AG08396 (cell line): ENCODE measurements at regions not wholly inside any gene's neighbourhood (a gene's known extent, or its start where the extent isn't known, plus 50 kb on each side); places are given as distances from the start of the nearest gene placed in this dataset.

Source experiments
- DNase-seq: peaks from one replicate; pipeline ENCODE4 v3.0.0; 2012; ENCODE audit warnings: low spot score, mixed read lengths

DNA sequence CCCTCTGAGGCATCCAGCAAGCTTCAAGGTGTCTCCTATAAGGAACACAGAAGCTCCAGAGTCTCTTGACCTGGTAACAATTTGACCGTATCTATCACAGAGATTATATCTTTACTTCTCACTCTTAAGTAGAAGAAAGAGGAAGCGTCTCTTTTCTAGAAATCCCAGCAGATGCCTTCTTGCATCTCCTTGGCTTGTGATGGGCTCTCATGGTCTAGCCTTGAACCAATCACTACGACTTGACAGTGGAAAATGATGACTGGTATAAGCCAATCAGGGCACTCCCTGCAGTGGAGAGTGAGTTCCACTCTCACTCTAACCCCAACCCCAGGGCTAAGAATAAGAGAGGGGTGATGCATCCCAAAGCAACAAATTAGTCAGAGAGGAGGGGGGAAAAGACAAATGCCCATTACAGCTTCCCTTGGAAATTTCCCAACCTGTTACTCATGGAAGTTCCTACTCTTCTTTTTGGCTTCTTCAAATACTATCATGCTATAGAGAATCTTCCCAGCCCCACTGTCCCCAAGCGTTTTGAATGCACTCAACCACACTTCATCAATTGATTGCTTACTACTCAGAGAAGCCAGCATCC lies 293.5 kb downstream of the MN1 start:
- DNase-seq: peak; percentile 15

DNA sequence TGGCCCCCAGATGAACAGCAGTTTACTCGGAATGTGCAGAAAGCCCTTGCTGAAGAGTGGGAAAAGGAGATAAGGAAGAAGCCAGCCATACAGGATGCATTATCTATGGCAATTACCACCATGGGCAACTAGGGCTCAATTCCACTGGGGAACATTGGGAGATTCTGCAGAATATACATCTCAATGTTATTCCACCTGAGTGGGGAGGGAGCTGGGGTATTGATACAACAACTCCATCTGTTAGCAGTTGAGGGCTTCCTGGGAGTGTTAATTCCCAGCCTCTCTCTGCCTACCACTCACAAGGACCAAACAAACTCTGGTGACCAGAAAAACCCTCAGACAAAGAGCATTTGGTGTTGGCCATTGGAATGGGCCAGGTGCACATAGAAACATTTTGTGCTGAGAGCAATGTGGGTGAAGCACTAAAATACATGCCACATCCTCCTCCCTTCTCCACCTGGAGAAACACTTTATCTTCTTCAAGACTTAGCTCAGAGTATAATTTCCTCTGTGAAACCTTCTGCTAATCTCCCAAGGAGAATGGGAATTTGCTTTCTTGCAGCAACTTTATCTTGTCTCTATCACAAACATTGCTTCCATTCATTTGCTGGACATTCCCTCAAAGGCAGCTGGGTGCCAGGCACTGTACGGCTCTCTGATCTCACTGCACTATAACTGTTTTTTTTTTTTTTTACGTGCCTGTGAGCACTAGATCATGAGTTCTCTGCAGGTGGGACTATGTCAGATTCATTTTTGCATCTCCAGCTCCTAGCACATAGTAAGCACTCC lies 292.2 kb downstream of the MN1 start:
- no peak for DNase-seq

DNA sequence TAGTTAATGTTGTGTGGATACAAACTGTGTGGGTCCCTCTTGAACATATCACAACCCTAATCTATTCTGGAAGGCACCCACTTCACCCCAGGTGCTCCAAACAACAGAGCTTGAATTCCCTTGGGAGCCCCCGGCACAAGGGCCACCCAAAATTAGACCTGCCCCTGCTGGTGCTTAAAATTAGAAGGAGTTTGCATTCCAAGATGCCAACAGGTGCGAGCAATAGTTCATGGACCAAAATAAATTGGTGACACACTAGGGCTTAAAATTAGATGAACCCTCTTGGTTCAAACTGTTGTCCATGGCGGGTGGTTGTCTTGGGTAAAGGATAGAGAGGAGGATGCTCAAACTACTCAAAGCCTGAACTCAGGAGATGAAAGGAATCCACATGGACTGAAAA lies 291.5 kb downstream of the MN1 start:
- DNase-seq: no peak

DNA sequence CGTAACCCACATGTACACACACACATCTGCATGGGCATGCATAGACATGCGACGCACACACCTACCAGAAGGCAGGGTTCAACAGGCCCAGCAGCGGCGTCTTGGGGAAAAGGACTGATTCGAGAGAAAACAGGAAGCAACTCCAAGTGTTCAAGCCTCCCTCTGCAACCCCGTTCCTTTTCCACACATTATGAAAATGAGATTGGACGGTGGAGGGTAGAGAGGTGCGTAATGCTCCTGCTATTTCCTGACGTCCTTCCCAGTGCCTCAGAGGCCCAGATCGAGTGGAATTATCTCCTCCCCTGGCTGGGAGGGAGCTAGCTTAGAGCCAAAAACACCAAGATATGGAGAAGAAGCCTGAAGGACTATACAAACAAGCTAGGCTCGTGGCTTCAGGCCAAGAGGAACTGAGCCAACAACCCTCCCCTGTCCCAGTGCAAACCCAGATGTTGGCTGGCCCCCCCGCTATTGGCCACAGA lies 289.2 kb downstream of the MN1 start:
- DNase-seq: peak; percentile 91

DNA sequence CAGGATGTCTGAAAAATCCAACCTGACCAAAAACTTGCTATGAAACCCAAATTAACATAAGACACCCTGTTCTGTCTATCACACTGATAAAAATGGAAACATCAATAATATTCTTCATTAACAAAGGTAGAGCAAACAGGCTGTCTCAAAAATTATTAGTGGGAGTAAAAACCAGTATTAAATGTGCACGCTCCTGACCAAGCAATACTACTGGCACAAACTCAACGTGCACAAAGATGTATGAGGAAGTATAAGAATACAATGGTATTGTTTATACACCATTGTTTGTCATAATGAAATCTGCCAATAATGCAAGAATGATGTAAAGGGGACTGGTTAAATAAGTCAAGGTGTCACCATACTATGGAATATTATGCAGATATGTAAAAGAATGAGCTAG lies 288.5 kb downstream of the MN1 start:
- DNase-seq: no peak

DNA sequence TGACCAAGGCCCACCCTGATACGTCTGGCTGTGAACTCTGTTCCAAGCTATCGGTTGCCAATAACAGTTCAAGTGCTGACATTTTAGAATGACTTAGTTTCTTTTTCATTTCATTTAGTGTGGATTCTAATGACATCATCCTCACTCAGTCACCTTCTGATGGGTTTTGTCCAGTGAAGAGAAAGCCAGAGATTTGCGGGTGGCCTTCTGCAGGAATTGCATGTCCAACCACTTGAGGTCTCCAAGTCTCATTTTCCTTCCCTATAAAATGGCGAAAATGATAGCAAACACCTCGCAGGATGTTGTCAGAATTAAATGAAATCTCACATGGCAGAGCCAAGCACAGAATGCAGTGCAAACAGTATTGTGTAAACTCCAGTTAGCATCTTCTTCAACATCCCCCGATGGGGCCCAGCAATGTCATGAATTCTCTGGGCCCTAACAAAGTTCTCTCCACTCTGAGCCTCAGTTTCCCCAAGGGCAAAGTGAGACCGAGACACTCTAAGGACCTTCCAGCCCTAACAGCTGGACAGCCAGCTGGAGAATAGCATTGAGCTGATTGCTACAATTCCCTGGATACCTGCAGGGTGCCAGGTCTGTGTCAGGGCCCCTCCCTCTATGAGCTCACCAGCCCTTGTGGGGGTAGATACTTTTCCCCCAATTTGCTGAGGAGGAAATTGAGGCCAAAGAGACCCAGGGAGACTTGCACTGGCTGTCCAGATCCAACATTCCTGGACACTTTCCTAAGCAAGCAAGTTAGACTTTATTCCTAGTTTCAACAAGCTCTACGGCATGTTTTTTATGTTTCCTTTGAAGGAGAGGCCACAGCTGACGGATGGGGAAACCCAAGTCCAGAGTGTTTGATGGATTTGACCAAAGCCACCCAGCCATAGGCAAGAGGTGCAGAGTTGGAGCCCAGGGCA lies 286.7 kb downstream of the MN1 start:
- no peak for DNase-seq

DNA sequence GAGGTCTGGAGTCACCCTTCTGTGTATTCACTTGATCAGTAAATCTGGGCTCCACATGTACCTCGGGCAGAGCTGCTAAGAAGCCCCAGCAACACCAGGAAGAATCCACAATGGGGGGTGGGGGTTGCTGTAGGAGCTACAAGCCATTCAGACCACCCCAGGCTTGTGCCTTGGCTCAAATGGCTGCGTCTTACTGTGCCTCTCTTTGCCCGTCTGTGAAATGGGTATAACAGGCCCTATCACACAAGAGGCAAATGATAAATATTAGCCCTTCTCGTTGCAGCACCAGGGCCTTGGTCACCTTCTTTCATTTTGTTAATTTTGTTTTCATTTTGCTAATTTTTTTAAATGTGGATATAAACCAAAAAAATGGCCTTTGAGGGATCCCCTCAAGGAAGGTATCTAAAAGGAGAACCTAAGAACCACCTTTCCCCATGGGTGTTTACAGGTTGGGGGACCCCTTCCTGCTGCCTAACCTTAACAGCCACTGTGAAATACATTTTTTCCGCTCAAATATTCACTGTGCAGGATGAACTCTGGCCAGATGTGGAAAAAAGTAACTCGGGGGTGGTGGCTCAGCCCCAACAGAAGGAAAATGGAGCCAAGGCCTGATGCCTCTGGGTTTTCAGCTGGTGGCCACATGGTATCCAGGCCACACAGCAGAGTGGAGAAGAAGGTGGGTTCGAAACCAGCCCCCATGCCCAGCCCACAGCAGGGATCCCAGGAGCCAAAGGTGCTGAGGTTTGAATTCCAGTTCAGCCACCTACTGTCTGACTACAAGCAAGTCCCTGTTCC lies 284.0 kb downstream of the MN1 start:
- no peak for DNase-seq

DNA sequence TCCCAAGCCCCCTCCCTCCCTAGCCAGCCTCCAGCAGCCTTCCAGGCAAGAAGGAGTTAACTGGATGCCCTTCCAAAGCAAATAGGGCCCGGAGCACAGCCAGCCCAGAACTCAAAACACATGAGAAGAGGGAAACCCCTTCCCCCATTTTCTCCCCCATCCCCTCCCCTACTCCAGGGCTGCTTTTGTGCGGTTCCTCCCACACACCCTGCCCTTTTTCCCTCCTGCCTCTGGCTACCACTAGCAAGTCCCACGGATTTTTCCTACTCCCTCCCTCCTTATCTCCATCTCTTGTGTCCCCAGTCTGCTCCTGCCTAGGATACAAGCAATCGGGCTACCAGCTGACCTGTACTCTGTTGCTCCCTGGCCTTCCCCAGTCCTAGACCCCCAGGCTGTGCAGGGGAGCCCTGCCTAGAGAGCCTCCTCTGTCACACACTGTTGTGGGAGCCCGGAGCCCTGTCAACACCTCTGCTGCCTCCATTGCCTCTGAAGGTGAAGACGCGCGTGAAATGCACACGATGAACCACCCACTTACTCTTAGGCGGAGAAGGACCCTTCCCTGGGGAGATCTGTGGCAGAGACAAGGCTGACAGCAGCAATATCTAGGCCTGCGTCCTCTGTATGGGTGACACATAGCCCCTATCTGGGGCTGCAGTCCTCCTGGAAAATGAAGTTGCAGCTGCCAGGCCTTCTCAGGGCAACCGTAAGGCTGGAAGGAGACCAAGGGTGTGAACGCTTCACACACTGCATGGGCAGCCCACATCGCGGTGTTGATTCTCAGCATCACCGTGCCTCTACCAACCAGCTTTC lies 282.8 kb downstream of the MN1 start:
- DNase-seq: no peak

DNA sequence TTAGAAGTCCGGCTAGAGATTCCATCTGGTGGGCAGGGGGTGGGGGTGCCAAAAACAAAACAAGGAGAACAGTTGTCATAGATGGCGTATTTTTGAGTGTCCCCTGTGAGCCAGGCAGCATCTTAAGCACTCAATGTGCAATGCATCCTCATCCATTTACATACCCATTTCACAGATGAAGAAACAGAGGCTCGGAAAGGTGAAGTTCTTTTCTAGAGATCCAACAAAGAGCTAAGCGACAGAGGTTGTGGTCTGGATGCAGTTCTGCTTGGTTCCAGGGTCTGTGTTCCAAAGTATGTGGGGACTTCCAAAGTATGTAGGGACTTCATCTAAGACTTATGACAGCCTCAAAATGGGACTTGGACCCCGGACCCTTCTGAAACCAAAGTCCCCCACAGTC lies 277.8 kb downstream of the MN1 start:
- DNase-seq: no peak

DNA sequence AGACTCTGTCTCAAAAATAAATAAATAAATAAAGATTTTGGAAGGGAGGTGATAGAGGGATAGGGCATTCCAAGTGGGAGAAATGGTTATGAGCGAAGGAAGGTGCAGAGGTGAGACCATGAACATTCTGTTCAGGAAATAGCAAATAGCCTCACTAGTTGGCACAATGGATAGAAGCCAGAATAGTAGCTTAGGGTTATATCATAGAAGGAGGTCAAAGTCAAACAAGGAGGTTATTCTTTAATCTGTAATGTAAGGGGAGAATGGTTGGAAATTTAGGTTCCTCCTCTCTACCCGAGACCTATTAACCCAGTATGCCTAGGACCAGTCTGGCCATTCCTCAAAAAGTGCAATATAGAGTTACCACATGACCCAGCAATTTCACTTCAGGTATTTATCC lies 275.8 kb downstream of the MN1 start:
- DNase-seq: no peak

DNA sequence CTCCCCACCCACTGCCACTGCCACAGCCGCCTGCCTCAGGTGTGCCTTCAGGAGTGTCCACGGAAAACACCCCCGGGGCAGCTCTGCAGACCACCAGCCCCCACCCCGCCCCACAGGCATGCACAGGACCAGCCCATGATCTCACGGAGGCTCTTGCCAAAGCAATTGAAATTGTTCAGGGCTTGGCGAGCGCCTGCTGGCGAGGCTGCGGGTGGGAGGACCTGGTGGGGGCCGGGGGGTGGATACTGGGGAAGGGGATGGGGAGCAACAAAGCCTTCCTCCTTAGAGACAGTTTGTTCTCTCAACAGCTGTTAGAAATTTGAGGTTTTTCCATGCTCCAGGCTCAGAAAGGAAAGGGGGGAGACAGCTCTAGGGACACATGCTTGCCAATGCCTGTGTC lies 274.7 kb downstream of the MN1 start:
- DNase-seq: no peak

DNA sequence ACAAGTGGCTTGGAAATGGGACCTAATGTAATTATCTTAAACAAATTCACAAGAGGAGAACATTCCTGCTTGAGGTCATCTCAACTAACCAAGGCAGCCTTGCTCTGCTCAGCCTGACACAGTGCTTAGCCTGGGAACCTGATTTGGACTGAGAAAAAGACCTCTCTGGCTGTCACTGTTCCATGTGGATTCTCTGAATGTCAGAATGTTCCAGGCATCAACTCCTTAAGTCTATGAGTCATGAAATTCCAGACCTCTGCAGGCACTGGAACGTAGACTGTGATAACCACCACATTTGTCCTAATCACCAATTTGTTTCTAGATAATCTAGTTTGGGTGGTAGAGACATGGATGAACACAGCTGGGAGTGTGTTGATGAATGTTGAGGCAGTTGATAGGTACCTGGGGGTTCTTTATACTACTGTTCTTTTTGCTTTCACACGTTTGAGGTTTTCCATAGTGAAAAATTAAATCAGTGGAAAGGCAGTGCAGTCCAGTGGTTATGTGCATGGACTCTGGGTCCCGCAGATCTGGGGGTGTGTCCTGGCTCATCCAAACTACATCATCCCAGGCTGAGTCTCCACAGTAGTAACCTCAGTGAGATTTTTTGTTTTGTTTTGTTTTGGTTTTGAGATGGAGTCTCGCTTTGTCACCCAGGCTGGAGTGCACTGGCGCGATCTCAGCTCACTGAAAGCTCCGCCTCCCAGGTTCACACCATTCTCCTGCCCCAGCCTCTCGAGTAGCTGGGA lies 269.6 kb downstream of the MN1 start:
- DNase-seq: peak; percentile 61

DNA sequence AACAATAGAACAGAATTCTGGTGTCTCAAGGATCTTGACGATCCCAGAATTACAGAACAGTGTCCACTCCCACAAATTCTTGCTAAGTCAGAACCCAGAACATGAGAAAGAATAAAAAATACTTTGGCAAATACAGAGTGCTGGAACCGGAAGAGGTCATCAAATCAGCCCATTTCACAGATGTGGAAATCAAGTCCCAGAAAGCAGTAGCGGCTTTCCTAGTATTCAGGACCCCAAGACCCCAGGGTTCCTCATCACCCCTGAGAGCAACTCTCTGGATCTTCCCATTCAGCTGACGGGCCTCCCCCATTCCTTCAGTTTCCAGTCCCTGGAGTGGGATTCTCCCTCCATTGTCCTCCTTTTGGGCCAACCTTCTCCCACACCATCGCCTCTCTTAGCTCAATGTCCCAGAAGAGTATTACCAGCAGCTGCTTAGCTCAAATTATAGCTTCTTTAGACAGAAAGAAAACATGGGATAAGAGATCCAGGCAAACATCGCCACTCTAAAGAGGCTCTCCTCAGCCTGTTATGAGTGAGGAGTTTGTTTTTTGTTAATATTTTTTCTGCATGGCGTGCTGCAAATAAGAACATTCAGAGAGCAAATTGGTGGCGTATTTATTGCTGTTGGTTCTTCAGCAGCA lies 268.3 kb downstream of the MN1 start:
- DNase-seq: no peak

DNA sequence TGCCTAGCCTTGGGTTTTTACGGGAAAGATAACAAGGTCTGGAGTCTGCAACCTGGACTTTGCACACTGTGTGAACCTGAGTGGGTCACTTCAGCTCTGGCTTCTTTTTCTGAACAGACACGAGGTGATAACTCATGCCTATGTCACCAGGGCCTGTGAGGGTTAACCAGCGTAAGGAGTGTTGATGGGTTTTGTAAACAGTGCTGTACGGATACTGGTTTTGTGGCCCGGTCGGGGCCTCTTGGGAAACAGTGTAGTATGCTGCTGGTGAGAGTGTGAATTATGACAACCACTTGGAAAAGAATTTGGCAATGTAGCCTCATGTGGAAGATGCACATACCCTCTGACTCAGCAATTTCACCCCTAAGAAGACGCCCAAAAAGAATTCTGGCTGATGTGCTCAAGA lies 266.8 kb downstream of the MN1 start:
- peak; percentile 25 for DNase-seq

DNA sequence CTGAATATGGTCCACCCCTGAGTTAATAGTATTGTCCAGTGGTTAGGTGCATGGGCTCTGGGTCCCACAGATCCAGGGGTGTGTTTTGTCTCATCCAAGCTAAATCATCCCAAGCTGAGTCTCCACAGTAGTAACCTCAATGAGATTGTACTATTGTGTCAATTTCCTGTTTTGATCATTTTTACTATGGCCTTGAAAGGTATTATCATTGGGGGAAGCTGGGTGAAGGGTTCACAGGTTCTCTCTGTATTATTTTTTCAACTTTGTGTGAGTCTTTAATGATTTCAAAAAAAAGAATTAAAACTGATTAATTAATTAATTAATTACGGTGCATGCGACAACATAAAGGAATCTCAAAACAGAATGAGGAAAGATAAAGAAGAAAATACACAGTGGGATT lies 266.1 kb downstream of the MN1 start:
- DNase-seq: no peak

DNA sequence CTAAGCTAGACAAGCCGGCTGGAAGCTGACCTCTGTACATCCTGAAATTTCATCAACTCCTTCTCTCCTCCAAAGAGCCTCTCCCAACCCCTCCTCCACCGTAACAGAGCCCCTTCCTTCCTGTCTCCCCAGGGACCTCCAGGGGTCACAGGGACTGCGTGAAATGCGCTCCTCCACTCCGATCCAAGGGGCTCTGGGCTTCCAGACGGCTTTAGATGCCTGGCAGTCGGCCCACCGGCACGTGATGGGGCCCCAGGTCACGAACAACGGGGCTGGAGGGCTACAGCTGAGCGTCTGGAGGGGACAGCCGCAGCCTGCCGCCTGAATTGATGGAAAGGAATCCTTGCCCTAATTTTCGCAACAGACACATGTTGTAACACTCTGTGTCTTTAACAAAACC lies 264.1 kb downstream of the MN1 start:
- DNase-seq: no peak

DNA sequence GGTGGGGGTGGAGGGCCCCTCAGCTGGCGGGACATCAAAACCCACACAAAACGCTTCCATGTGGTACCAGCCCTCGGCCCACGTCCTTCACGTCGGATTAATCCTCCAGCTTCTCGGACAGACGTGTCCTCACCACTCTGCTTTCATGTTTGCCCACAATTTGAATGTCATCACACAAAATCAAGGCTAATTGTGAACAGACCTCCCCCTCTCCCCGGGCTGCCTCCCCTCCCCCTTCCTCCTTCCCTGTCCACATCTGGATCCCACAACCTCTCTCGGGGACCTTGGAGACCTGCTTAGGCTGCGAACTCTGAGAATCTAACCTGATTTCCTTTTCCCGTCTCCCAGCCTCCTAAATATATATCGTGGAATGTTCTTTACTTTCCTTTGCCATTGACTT lies 262.9 kb downstream of the MN1 start:
- DNase-seq: no peak

DNA sequence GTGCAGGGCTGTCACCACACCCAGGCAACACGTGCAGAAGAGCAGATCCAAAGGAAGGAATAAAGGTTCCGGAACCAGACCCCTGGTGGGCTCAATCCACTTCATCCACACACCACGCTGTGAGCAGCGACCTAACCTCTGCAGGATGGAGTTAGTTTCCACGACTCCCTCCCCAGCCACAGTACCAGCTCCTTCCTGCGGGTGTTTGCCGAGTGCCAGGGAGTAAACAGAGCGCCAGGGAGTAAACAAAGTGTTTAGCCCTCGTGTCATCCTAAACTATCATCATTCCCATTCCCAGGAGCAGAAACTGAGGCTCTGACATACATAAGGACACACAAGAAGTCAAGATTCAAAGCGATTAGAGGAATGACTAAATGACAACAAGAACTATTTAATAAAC lies 261.3 kb downstream of the MN1 start:
- DNase-seq: no peak

DNA sequence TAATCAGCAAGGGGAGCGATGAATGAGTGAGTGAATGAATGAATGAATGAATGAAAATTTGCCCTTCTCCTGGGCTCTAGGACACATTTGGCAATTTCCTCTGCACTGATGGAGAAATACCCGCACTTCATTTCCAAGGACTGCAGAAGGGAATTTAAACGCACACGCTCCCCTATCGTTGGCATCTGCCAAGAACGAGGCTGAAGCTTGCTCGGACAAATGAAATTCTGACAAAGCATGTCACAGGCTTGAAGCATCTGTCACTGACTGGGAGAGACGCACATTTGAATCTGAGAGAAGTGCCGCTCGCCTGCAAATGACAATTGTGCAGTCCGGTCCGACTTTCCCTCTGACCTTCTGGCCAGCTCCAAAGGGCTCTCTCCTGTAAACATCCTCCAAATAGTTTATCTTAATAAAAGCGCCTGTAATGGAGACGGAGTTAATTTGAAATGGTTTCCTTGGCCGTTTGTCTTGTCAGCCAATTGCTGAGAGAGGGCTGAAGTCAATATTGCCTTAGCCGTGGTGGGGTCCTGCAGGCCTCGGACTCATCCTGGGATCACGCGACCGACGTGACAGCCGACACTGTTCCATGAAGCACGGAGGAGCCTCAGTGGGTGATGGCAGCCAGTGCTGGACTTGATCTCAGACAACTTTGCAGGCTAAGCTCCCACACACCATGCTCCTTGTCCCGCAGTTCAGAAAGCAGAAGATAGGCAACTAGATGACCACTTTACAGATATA lies 260.7 kb downstream of the MN1 start:
- DNase-seq: no peak
